Upper lobe of left lung (tissue), 6 donors: ENCODE measurements at regions not wholly inside any gene's neighbourhood (a gene's known extent, or its start where the extent isn't known, plus 50 kb on each side); places are given as distances from the start of the nearest gene placed in this dataset.

Source experiments
- ATAC-seq, 2 donors: fragments of 200-7000 bp; cut with Tn5 transposase; one replicate each; pipeline ENCODE4 v1.9.1; 2022; ENCODE audit warnings: mild to moderate bottlenecking in 2 of 2, moderate library complexity in 2 of 2; ENCODE audit not compliant: low FRiP score in 2 of 2
- DNase-seq, 2 donors: peaks; one replicate each; pipeline ENCODE4 v3.0.0-alpha.2; 2019 to 2020
- H3K27ac ChIP-seq, 4 donors: fragments of 200-600 bp; sonication (generic); one replicate each; pipeline ENCODE4 v1.5.1; 2016 to 2019
- H3K27me3 ChIP-seq, 4 donors: fragments of 200-600 bp; sonication (generic); one replicate each; pipeline ENCODE4 v1.5.1; 2017 to 2019
- H3K36me3 ChIP-seq, 4 donors: fragments of 200-600 bp; sonication (generic); one replicate each; pipeline ENCODE4 v1.5.1; 2016 to 2019
- H3K4me1 ChIP-seq, 4 donors: fragments of 200-600 bp; sonication (generic); one replicate each; pipeline ENCODE4 v1.5.1; 2018 to 2019
- H3K4me3 ChIP-seq, 4 donors: fragments of 200-600 bp; sonication (generic); one replicate each; pipeline ENCODE4 v1.5.1; 2017 to 2019; ENCODE audit warnings: mild to moderate bottlenecking in 2 of 4, moderate library complexity in 1 of 4
- H3K9me3 ChIP-seq, 4 donors: fragments of 200-600 bp; sonication (generic); one replicate each; pipeline ENCODE4 v1.5.1; 2018 to 2019
- CTCF ChIP-seq, 6 experiments: fragments of 450-650 bp in 4 of 6; fragments of 200-600 bp in 2 of 6; sonication (generic) in 2 of 6; IDR thresholded peaks; one replicate each; pipeline ENCODE4 v1.5.1; 2016 to 2019; ENCODE audit warnings: antibody characterized with exemption in 6 of 6
- EP300 ChIP-seq, 4 donors: sonication (generic); formaldehyde crosslinking; IDR thresholded peaks; one replicate each; pipeline ENCODE4 v1.5.1; 2017; ENCODE audit warnings: antibody characterized with exemption in 4 of 4, control low read depth in 2 of 4
- POLR2A ChIP-seq, 4 donors: fragments of 450-650 bp; IDR thresholded peaks; one replicate each; pipeline ENCODE4 v1.5.1; 2016 to 2017; ENCODE audit warnings: antibody characterized with exemption in 4 of 4, mild to moderate bottlenecking in 2 of 4
- POLR2AphosphoS5 ChIP-seq, 2 donors: sonication (generic); formaldehyde crosslinking; IDR thresholded peaks; one replicate each; pipeline ENCODE4 v1.5.1; 2017; ENCODE audit warnings: antibody characterized with exemption in 2 of 2
- WGBS, 2 donors: methylation state at CpG; one replicate each; pipeline ENCODE4 v1.1.5; 2017 to 2018; 5-methylcytosine and 5-hydroxymethylcytosine counted together
- donor health status: DM: no; HTN: no; CAD: no; lungs with moderate emphysema.
- donor health status: DM: no; HTN: yes; CAD: no; lungs with severe emphysema.

- H3K4me1 ChIP-seq: no peaks in the 10 kb centered on the region
- DNase-seq (no peak), ATAC-seq (no peak)
- H3K9me3 ChIP-seq: no peaks in the 10 kb centered on the region
- WGBS, 2 donors: 61 to 75% methylated on average over 11 of the region's 11 CpGs
- H3K27me3 ChIP-seq: no peaks in the 10 kb centered on the region
- H3K27ac ChIP-seq: no peak overlapping the region
- H3K36me3 ChIP-seq: no peaks in the 10 kb centered on the region
- H3K4me3 ChIP-seq: no peak overlapping the region
- TF ChIP-seq CTCF (IDR thresholded peaks at IDR 0.05) (no peak), EP300 (IDR thresholded peaks at IDR 0.05) (no peak), POLR2A (IDR thresholded peaks at IDR 0.05) (no peak), POLR2AphosphoS5 (IDR thresholded peaks at IDR 0.05) (no peak)
These were observed 626.8 kb downstream of the TBC1D22A start for GRCh38 chr22:47389201-47389600.

DNA sequence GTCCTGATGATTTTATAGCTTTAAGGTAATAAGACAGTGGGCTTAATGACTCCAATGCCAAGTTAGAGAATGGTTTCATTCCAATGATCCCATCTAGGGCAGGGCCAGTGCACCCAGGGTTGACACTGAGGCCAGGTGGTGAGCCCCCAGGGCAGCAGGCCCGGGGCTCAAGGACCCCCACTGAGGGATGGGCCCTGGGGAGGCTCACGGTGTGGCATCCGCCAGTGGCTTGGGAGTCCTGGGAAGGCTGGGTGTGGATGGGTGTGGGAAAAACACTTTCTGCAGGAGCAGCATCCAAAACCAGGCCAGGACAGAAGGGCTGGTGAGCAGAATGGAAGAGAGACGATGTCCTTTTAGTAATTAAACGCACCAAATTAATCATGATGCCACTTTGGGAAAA, 626.3 kb downstream of the TBC1D22A start:
- TF ChIP-seq CTCF (IDR thresholded peaks at IDR 0.05): no peak
- TF ChIP-seq POLR2A (IDR thresholded peaks at IDR 0.05): no peak
- TF ChIP-seq POLR2AphosphoS5 (IDR thresholded peaks at IDR 0.05): no peak
- no peak for TF ChIP-seq EP300 (IDR thresholded peaks at IDR 0.05)
- Histone ChIP-seq H3K4me3 (no peak overlapping the region), H3K4me1 (no peaks in the 10 kb centered on the region), H3K27me3 (no peaks in the 10 kb centered on the region), H3K27ac (no peak overlapping the region), H3K9me3 (no peaks in the 10 kb centered on the region), H3K36me3 (no peaks in the 10 kb centered on the region)
- WGBS, 2 donors: 58 to 84% methylated on average over 5 of the region's 5 CpGs
- no peak for ATAC-seq
- no peak for DNase-seq

DNA sequence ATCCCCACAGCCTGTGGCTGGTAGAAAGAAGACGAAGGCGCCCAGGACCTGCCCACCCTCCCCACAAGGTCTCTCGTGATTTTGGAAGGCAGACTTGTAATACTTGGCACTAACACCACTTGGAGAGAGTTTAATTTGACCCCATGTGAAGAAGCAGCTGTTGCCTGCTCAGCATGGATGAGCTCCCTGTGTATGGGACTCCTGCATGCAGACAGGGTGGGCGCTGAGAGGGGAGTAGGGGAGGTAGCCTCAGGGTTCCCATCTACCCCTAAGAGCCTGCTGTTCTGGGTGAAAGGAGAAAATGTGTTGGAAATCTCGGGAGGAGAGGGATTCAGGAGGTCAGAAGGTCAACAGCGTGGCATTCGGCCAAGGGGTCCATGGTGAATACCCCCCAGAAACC, 625.9 kb downstream of the TBC1D22A start:
- 67 to 78% methylated on average over 4 to 7 of the region's 7 CpGs for WGBS, 2 donors
- no peaks in the 10 kb centered on the region for H3K9me3 ChIP-seq
- H3K36me3 ChIP-seq: no peaks in the 10 kb centered on the region
- no peaks in the 10 kb centered on the region for H3K27me3 ChIP-seq
- H3K27ac ChIP-seq: no peak overlapping the region
- no peaks in the 10 kb centered on the region for H3K4me1 ChIP-seq
- no peak for ATAC-seq
- TF ChIP-seq CTCF (IDR thresholded peaks at IDR 0.05) (no peak), POLR2A (IDR thresholded peaks at IDR 0.05) (no peak)
- no peak for DNase-seq
- H3K4me3 ChIP-seq: no peak overlapping the region

DNA sequence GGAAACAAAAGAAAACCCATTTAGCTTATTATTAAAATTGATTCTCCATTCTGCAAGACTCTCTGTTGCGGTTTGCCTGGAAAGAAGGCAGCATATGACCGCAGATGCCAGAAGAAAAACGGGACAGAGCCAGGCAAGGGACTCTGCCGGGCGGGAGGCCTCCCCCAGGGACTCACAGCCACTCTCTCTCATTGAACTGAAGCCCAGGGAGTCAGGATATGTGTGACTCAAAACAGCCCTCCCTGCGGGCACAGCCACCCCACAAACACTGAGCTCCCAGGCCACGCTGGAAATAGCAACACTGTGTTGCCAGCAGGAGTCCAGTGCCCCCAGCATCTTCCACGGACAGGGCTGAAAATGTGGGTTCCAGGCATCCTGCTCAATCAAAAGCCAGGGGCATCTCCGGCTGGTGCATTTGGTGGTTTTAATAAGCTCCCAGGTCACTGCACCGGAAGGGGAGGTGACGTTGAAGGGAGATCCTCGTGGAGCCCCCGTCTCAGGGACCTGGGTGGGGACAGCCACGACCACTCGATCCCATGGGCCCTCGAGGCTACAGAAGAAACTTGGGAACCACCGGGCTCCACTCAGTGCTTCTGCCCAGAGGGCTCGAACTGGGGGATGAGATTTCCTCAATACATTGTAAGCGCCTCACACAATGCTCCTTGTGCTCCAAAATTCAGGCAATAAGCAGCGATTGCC, 624.5 kb downstream of the TBC1D22A start:
- WGBS, 2 donors: 72 to 84% methylated on average over 8 to 20 of the region's 20 CpGs
- Histone ChIP-seq H3K9me3 (no peaks in the 10 kb centered on the region), H3K27ac (no peak overlapping the region), H3K4me3 (no peak overlapping the region), H3K27me3 (no peaks in the 10 kb centered on the region), H3K4me1 (no peaks in the 10 kb centered on the region), H3K36me3 (no peaks in the 10 kb centered on the region)
- ATAC-seq: no peak
- TF ChIP-seq CTCF (IDR thresholded peaks at IDR 0.05) (no peak), EP300 (IDR thresholded peaks at IDR 0.05) (no peak), POLR2AphosphoS5 (IDR thresholded peaks at IDR 0.05) (no peak), POLR2A (IDR thresholded peaks at IDR 0.05) (no peak)
- no peak for DNase-seq

DNA sequence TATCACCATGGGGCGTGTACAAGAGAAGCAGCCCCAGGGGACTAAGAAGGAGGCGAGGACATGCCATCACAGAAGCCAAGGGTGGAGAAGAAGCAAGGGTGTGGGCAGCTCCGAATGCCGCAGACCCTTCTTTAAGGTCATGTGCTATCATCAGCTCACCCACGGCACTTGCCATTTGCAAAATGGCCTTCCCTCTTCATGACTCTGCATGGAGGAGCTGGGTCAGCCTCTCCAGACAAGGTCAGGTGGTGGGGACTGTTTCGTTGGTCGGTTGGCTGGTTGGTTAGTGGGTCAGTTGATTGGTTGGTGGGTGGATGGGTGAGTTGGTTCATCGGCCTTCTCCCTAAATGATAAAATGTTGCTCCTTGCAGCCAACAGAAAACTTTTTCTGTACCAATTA, 622.5 kb downstream of the TBC1D22A start:
- ATAC-seq (no peak), DNase-seq (no peak)
- no peak for TF ChIP-seq POLR2A (IDR thresholded peaks at IDR 0.05)
- no peak for TF ChIP-seq CTCF (IDR thresholded peaks at IDR 0.05)
- H3K4me3 ChIP-seq: no peak overlapping the region
- H3K4me1 ChIP-seq: no peaks in the 10 kb centered on the region
- no peaks in the 10 kb centered on the region for H3K9me3 ChIP-seq
- no peaks in the 10 kb centered on the region for H3K36me3 ChIP-seq
- H3K27ac ChIP-seq: no peak overlapping the region
- 84 to 90% methylated on average over 8 of the region's 8 CpGs for WGBS, 2 donors
- H3K27me3 ChIP-seq: no peaks in the 10 kb centered on the region
